OCI-LY3 (cell line): ENCODE measurements at regions not wholly inside any gene's neighbourhood (a gene's known extent, or its start where the extent isn't known, plus 50 kb on each side); places are given as distances from the start of the nearest gene placed in this dataset.

Experiments used
- H2AFZ ChIP-seq: fragments of 200-600, 300-600 bp; shearing (Covaris generic); 2 replicates; pipeline ENCODE4 v1.6.0; 2014; ENCODE audit warnings: antibody characterized with exemption, low read depth, low read length
- H3K27ac ChIP-seq: fragments of 200-600, 300-600 bp; sonication (generic); 2 replicates; pipeline ENCODE4 v1.5.1; 2014; ENCODE audit warnings: mild to moderate bottlenecking, low read length, moderate library complexity, mixed read lengths
- H3K27me3 ChIP-seq: fragments of 200-600, 300-600 bp; sonication (generic); 2 replicates; pipeline ENCODE4 v1.6.1; 2014; ENCODE audit warnings: low read depth, low read length, mixed read lengths
- H3K36me3 ChIP-seq: fragments of 200-600, 300-600 bp; sonication (generic); replicated peaks from 2 replicates; pipeline ENCODE3; 2014; ENCODE audit warnings: low read depth, low read length, mixed read lengths
- H3K4me1 ChIP-seq: fragments of 300-600, 200-600 bp; sonication (generic); 2 replicates; pipeline ENCODE4 v1.6.1; 2014; ENCODE audit warnings: low read length, mixed read lengths
- H3K4me2 ChIP-seq: fragments of 200-600, 300-600 bp; sonication (generic); 2 replicates; pipeline ENCODE4 v1.6.1; 2014; ENCODE audit warnings: low read length, mixed read lengths
- H3K4me3 ChIP-seq: fragments of 300-600, 200-600 bp; sonication (generic); 2 replicates; pipeline ENCODE4 v1.5.1; 2014; ENCODE audit warnings: antibody characterized with exemption, mild to moderate bottlenecking, low read length, moderate library complexity
- H3K79me2 ChIP-seq: fragments of 300-600, 200-600 bp; shearing (Covaris generic); 2 replicates; pipeline ENCODE4 v1.6.1; 2014; ENCODE audit warnings: mild to moderate bottlenecking, low read length, mixed read lengths
- H3K9ac ChIP-seq: fragments of 300-600, 200-600 bp; shearing (Covaris generic); 2 replicates; pipeline ENCODE4 v1.6.0; 2014; ENCODE audit warnings: mild to moderate bottlenecking, low read length, moderate library complexity
- H3K9me3 ChIP-seq: fragments of 200-600, 300-600 bp; shearing (Covaris generic); 2 replicates; pipeline ENCODE4 v1.6.1; 2014; ENCODE audit warnings: low read length, mixed read lengths; ENCODE audit not compliant: insufficient read depth
- H4K20me1 ChIP-seq: fragments of 200-600, 300-600 bp; sonication (generic); 2 replicates; pipeline ENCODE4 v1.6.1; 2016; ENCODE audit warnings: low read length, mixed read lengths; ENCODE audit not compliant: insufficient read depth
- CTCF ChIP-seq: fragments of 200-600, 300-600 bp; sonication (generic); IDR thresholded peaks from 2 replicates; pipeline ENCODE4 v1.5.1; 2014; ENCODE audit warnings: antibody characterized with exemption, low read length, low read depth
- EZH2phosphoT487 ChIP-seq: fragments of 200-600 bp; shearing (Covaris generic); IDR thresholded peaks from 2 replicates; pipeline ENCODE4 v1.6.1; 2018; ENCODE audit warnings: antibody characterized with exemption, mixed run types, low read depth

GRCh38 chr6:111990214-111990613 is 63.7 kb upstream of the CCN6 start:
- no peaks in the 10 kb centered on the region for H4K20me1 ChIP-seq
- H3K36me3 ChIP-seq, result no peaks in the 10 kb centered on the region
- no peak overlapping the region for H2AFZ ChIP-seq
- TF ChIP-seq EZH2phosphoT487 (no peak), CTCF (no peak)
- no peak overlapping the region for H3K9ac ChIP-seq
- no peak overlapping the region for H3K4me2 ChIP-seq
- no peaks in the 10 kb centered on the region for H3K79me2 ChIP-seq
- no peaks in the 10 kb centered on the region for H3K9me3 ChIP-seq
- H3K4me3 ChIP-seq, result no peak overlapping the region
- H3K27ac ChIP-seq, result no peak overlapping the region
- no peaks in the 10 kb centered on the region for H3K4me1 ChIP-seq
- H3K27me3 ChIP-seq, result peaks cover 26% of the 10 kb centered on the region

GRCh38 chr6:111992851-111993250 is 61.1 kb upstream of the CCN6 start:
- H3K4me2 ChIP-seq, result no peak overlapping the region
- H2AFZ ChIP-seq, result no peak overlapping the region
- H3K9me3 ChIP-seq, result no peaks in the 10 kb centered on the region
- H3K9ac ChIP-seq, result no peak overlapping the region
- H3K4me1 ChIP-seq, result no peaks in the 10 kb centered on the region
- H3K79me2 ChIP-seq, result no peaks in the 10 kb centered on the region
- no peak overlapping the region for H3K4me3 ChIP-seq
- H3K36me3 ChIP-seq, result no peaks in the 10 kb centered on the region
- no peak overlapping the region for H3K27ac ChIP-seq
- peaks cover 35% of the 10 kb centered on the region for H3K27me3 ChIP-seq
- TF ChIP-seq CTCF (no peak), EZH2phosphoT487 (no peak)
- no peaks in the 10 kb centered on the region for H4K20me1 ChIP-seq

GRCh38 chr6:111993342-111993741 is 60.6 kb upstream of the CCN6 start:
- Histone ChIP-seq H3K4me2 (no peak overlapping the region), H3K27me3 (peaks cover 35% of the 10 kb centered on the region), H3K9me3 (no peaks in the 10 kb centered on the region), H4K20me1 (no peaks in the 10 kb centered on the region), H3K4me3 (no peak overlapping the region), H3K4me1 (no peaks in the 10 kb centered on the region), H3K27ac (no peak overlapping the region), H2AFZ (no peak overlapping the region), H3K79me2 (no peaks in the 10 kb centered on the region), H3K9ac (no peak overlapping the region), H3K36me3 (no peaks in the 10 kb centered on the region)
- TF ChIP-seq CTCF (no peak), EZH2phosphoT487 (no peak)

GRCh38 chr6:111994791-111995190 is 59.1 kb upstream of the CCN6 start:
- no peak overlapping the region for H3K4me2 ChIP-seq
- H3K9me3 ChIP-seq, result no peaks in the 10 kb centered on the region
- no peak overlapping the region for H3K27ac ChIP-seq
- no peaks in the 10 kb centered on the region for H3K79me2 ChIP-seq
- no peaks in the 10 kb centered on the region for H3K36me3 ChIP-seq
- no peak overlapping the region for H3K4me3 ChIP-seq
- no peak overlapping the region for H3K9ac ChIP-seq
- H3K4me1 ChIP-seq, result no peaks in the 10 kb centered on the region
- no peaks in the 10 kb centered on the region for H4K20me1 ChIP-seq
- no peak for TF ChIP-seq CTCF
- no peak for TF ChIP-seq EZH2phosphoT487
- H2AFZ ChIP-seq, result no peak overlapping the region
- peaks cover 37% of the 10 kb centered on the region for H3K27me3 ChIP-seq
